ENCODE measurements at regions not wholly inside any gene's neighbourhood (a gene's known extent, or its start where the extent isn't known, plus 50 kb on each side); places are given as distances from the start of the nearest gene placed in this dataset.

DNA sequence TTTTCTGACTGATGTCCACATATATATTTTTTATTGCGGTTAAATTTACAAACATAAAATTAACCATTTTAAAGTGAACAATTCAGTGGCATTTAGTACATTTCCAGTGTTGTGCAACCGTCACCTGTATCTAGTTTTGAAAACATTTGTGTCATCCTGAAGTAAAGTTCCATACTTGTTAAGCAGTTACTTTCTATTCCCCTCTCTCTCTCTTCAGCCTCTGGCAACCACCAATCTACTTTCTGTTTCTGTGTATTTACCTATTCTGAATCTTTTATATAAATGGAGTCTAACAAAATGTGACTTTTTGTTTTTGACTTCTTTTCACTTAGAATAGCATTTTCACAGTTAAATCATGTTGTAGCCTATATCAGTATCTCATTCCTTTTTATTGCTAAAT lies 480.1 kb upstream of the SMARCA2 start (continued):
- TF ChIP-seq, protein P1, sequence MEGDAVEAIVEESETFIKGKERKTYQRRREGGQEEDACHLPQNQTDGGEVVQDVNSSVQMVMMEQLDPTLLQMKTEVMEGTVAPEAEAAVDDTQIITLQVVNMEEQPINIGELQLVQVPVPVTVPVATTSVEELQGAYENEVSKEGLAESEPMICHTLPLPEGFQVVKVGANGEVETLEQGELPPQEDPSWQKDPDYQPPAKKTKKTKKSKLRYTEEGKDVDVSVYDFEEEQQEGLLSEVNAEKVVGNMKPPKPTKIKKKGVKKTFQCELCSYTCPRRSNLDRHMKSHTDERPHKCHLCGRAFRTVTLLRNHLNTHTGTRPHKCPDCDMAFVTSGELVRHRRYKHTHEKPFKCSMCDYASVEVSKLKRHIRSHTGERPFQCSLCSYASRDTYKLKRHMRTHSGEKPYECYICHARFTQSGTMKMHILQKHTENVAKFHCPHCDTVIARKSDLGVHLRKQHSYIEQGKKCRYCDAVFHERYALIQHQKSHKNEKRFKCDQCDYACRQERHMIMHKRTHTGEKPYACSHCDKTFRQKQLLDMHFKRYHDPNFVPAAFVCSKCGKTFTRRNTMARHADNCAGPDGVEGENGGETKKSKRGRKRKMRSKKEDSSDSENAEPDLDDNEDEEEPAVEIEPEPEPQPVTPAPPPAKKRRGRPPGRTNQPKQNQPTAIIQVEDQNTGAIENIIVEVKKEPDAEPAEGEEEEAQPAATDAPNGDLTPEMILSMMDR (conservative IDR thresholded peaks at IDR 0.05; ENCODE audit: low read depth in 2 of 2): no peak
- TF ChIP-seq, protein P2, sequence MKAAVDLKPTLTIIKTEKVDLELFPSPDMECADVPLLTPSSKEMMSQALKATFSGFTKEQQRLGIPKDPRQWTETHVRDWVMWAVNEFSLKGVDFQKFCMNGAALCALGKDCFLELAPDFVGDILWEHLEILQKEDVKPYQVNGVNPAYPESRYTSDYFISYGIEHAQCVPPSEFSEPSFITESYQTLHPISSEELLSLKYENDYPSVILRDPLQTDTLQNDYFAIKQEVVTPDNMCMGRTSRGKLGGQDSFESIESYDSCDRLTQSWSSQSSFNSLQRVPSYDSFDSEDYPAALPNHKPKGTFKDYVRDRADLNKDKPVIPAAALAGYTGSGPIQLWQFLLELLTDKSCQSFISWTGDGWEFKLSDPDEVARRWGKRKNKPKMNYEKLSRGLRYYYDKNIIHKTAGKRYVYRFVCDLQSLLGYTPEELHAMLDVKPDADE (IDR thresholded peaks at IDR 0.05): no peak
- TF ChIP-seq STAT1 (IDR thresholded peaks at IDR 0.05; ENCODE audit: unreplicated experiment) (no peak), EZH2phosphoT487 (IDR thresholded peaks at IDR 0.05; ENCODE audit: unreplicated experiment) (no peak), JUNB (IDR thresholded peaks at IDR 0.05; ENCODE audit: unreplicated experiment) (no peak)

DNA sequence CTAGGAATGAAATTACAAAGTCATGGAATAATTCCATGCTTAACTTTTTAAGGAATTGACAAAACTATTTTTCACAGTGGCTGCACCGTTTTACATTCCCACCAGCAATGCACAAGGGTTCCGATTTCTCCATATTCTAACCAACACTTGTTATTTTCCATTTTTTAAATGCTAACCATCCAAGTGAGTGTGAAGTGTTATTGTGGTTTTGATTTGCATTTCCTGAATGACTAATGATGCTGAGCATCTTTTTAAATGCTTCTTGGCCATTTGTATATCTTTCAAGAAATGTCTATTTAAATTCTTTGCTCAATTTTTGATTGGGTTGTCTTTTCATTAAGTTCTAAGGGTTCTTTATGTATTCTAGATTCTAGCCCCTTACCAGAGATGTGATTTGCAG lies 479.5 kb upstream of the SMARCA2 start:
- Histone ChIP-seq H3K4me3 (no peak overlapping the region), H3K9me2 (ENCODE audit: insufficient read depth) (no peaks in the 10 kb centered on the region), H2AFZ (no peak overlapping the region), H4K20me1 (replicated peaks; ENCODE audit: insufficient read depth) (no peaks in the 10 kb centered on the region), H3K27ac (ENCODE audit: low read depth) (no peak overlapping the region), H3K4me2 (no peak overlapping the region), H3K4me1 (ENCODE audit: insufficient read depth) (no peaks in the 10 kb centered on the region), H3K27me3 (ENCODE audit: insufficient read depth) (no peaks in the 10 kb centered on the region), H3F3A (replicated peaks; ENCODE audit: low read depth) (no peaks in the 10 kb centered on the region), H3K36me3 (ENCODE audit: insufficient read depth) (no peaks in the 10 kb centered on the region), H3K79me2 (replicated peaks; ENCODE audit: insufficient read depth) (no peaks in the 10 kb centered on the region)
- Mint-ChIP-seq H3K9me3 (no peaks in the 10 kb centered on the region; the same call in 2 of the 3 replicates), H3K36me3 (ENCODE audit: low read depth) (no peaks in the 10 kb centered on the region), H3K4me1 (no peaks in the 10 kb centered on the region), H3K27me3 (ENCODE audit: insufficient read depth, low read depth, poor library complexity) (no peaks in the 10 kb centered on the region), H3K4me3 (no peak overlapping the region), H3K27ac (no peak overlapping the region)
- no peak for ATAC-seq
- no peak for DNase-seq (ENCODE audit: low spot score)
- TF ChIP-seq POLR2AphosphoS5 (IDR thresholded peaks at IDR 0.05; ENCODE audit: low read depth) (no peak), ZNF331 (CRISPR knock-in tag; IDR thresholded peaks at IDR 0.05; ENCODE audit: low read depth) (no peak), EZH2phosphoT487 (IDR thresholded peaks at IDR 0.05; ENCODE audit: unreplicated experiment) (no peak), NANOG (IDR thresholded peaks at IDR 0.05; ENCODE audit: borderline replicate concordance) (no peak), EZH2 (IDR thresholded peaks at IDR 0.05; ENCODE audit: low read depth, unreplicated experiment) (no peak), JUNB (IDR thresholded peaks at IDR 0.05; ENCODE audit: unreplicated experiment) (no peak), CREB1 (CRISPR knock-in tag; IDR thresholded peaks at IDR 0.05; ENCODE audit: low read depth) (no peak), ZNF114 (CRISPR knock-in tag; IDR thresholded peaks at IDR 0.05) (no peak)
- TF ChIP-seq, protein P1 (conservative IDR thresholded peaks at IDR 0.05; ENCODE audit: low read depth in 2 of 2): no peak
- TF ChIP-seq, protein P3, sequence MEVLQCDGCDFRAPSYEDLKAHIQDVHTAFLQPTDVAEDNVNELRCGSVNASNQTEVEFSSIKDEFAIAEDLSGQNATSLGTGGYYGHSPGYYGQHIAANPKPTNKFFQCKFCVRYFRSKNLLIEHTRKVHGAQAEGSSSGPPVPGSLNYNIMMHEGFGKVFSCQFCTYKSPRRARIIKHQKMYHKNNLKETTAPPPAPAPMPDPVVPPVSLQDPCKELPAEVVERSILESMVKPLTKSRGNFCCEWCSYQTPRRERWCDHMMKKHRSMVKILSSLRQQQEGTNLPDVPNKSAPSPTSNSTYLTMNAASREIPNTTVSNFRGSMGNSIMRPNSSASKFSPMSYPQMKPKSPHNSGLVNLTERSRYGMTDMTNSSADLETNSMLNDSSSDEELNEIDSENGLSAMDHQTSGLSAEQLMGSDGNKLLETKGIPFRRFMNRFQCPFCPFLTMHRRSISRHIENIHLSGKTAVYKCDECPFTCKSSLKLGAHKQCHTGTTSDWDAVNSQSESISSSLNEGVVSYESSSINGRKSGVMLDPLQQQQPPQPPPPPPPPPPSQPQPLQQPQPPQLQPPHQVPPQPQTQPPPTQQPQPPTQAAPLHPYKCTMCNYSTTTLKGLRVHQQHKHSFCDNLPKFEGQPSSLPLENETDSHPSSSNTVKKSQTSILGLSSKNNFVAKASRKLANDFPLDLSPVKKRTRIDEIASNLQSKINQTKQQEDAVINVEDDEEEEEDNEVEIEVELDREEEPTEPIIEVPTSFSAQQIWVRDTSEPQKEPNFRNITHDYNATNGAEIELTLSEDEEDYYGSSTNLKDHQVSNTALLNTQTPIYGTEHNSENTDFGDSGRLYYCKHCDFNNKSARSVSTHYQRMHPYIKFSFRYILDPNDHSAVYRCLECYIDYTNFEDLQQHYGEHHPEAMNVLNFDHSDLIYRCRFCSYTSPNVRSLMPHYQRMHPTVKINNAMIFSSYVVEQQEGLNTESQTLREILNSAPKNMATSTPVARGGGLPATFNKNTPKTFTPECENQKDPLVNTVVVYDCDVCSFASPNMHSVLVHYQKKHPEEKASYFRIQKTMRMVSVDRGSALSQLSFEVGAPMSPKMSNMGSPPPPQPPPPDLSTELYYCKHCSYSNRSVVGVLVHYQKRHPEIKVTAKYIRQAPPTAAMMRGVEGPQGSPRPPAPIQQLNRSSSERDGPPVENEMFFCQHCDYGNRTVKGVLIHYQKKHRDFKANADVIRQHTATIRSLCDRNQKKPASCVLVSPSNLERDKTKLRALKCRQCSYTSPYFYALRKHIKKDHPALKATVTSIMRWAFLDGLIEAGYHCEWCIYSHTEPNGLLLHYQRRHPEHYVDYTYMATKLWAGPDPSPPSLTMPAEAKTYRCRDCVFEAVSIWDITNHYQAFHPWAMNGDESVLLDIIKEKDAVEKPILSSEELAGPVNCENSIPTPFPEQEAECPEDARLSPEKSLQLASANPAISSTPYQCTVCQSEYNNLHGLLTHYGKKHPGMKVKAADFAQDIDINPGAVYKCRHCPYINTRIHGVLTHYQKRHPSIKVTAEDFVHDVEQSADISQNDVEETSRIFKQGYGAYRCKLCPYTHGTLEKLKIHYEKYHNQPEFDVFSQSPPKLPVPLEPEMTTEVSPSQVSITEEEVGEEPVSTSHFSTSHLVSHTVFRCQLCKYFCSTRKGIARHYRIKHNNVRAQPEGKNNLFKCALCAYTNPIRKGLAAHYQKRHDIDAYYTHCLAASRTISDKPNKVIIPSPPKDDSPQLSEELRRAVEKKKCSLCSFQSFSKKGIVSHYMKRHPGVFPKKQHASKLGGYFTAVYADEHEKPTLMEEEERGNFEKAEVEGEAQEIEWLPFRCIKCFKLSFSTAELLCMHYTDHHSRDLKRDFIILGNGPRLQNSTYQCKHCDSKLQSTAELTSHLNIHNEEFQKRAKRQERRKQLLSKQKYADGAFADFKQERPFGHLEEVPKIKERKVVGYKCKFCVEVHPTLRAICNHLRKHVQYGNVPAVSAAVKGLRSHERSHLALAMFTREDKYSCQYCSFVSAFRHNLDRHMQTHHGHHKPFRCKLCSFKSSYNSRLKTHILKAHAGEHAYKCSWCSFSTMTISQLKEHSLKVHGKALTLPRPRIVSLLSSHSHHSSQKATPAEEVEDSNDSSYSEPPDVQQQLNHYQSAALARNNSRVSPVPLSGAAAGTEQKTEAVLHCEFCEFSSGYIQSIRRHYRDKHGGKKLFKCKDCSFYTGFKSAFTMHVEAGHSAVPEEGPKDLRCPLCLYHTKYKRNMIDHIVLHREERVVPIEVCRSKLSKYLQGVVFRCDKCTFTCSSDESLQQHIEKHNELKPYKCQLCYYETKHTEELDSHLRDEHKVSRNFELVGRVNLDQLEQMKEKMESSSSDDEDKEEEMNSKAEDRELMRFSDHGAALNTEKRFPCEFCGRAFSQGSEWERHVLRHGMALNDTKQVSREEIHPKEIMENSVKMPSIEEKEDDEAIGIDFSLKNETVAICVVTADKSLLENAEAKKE (CRISPR knock-in tag; IDR thresholded peaks at IDR 0.05): no peak
- TF ChIP-seq, protein P2 (IDR thresholded peaks at IDR 0.05): no peak

Data from GM23338 (cell line).